SU-DHL-6 (cell line): ENCODE measurements at regions not wholly inside any gene's neighbourhood (a gene's known extent, or its start where the extent isn't known, plus 50 kb on each side); places are given as distances from the start of the nearest gene placed in this dataset.

Source experiments
- H2AFZ ChIP-seq: fragments of 200-600 bp; sonication (generic); 2 replicates; pipeline ENCODE4 v1.6.1; 2014; ENCODE audit warnings: low read depth, mild to moderate bottlenecking, moderate library complexity, mixed read lengths, antibody characterized with exemption, low read length; ENCODE audit not compliant: severe bottlenecking
- H3F3A ChIP-seq: fragments of 200-600 bp; shearing (Covaris generic); 2 replicates; pipeline ENCODE4 v1.6.0; 2016; ENCODE audit warnings: antibody characterized with exemption, mild to moderate bottlenecking; ENCODE audit not compliant: insufficient read depth
- H3K27ac ChIP-seq: fragments of 200-600 bp; sonication (generic); 2 replicates; pipeline ENCODE4 v1.5.1; 2016; ENCODE audit warnings: low read depth, mild to moderate bottlenecking, low read length, moderate library complexity, mixed read lengths
- H3K27me3 ChIP-seq: fragments of 200-600 bp; sonication (generic), shearing (Covaris generic); 2 replicates; pipeline ENCODE4 v1.6.0; 2014; ENCODE audit warnings: mild to moderate bottlenecking, low read length
- H3K36me3 ChIP-seq: fragments of 200-600 bp; sonication (generic); 2 replicates; pipeline ENCODE4 v1.6.1; 2014; ENCODE audit warnings: mild to moderate bottlenecking, low read length, mixed read lengths
- H3K4me2 ChIP-seq: fragments of 300-600, 200-600 bp; shearing (Covaris generic), sonication (generic); 2 replicates; pipeline ENCODE4 v1.6.0; 2014; ENCODE audit warnings: low read length, low read depth, mild to moderate bottlenecking; ENCODE audit not compliant: poor library complexity, severe bottlenecking
- H3K4me3 ChIP-seq: fragments of 200-600 bp; sonication (generic); 2 replicates; pipeline ENCODE4 v1.5.1; 2014; ENCODE audit warnings: antibody characterized with exemption, low read length, mild to moderate bottlenecking, mixed read lengths; ENCODE audit not compliant: insufficient read depth, poor library complexity, severe bottlenecking
- H3K79me2 ChIP-seq: fragments of 200-600 bp; sonication (generic); 2 replicates; pipeline ENCODE4 v1.6.1; 2014; ENCODE audit warnings: mild to moderate bottlenecking, low read length, moderate library complexity; ENCODE audit not compliant: insufficient read depth
- H3K9ac ChIP-seq: fragments of 200-600 bp; sonication (generic); 2 replicates; pipeline ENCODE4 v1.7.0; 2014; ENCODE audit warnings: mild to moderate bottlenecking, low read length
- H3K9me2 ChIP-seq: fragments of 200-600 bp; sonication (generic); replicated peaks from 2 replicates; pipeline ENCODE4 v1.6.1; 2014; ENCODE audit warnings: low read length; ENCODE audit not compliant: insufficient read depth
- H3K9me3 ChIP-seq: fragments of 200-600 bp; sonication (generic); 2 replicates; pipeline ENCODE4 v1.6.1; 2014; ENCODE audit warnings: low read length, mixed read lengths; ENCODE audit not compliant: insufficient read depth
- H4K20me1 ChIP-seq: fragments of 200-600 bp; sonication (generic); 2 replicates; pipeline ENCODE4 v1.6.1; 2014; ENCODE audit warnings: low read depth, mild to moderate bottlenecking, antibody characterized with exemption, low read length, moderate library complexity, mixed read lengths
- CTCF ChIP-seq: fragments of 200-600 bp; sonication (generic); IDR thresholded peaks from one replicate; pipeline ENCODE4 v1.5.1; 2017; ENCODE audit warnings: antibody characterized with exemption, mild to moderate bottlenecking, low read length, moderate library complexity; ENCODE audit not compliant: insufficient read depth, poor library complexity, severe bottlenecking
- EZH2phosphoT487 ChIP-seq: fragments of 200-600 bp; sonication (generic), shearing (Covaris generic); conservative IDR thresholded peaks from 2 replicates; pipeline ENCODE4 v1.6.1; 2018; ENCODE audit warnings: mild to moderate bottlenecking, antibody characterized with exemption, low read length, moderate library complexity, mixed read lengths

DNA sequence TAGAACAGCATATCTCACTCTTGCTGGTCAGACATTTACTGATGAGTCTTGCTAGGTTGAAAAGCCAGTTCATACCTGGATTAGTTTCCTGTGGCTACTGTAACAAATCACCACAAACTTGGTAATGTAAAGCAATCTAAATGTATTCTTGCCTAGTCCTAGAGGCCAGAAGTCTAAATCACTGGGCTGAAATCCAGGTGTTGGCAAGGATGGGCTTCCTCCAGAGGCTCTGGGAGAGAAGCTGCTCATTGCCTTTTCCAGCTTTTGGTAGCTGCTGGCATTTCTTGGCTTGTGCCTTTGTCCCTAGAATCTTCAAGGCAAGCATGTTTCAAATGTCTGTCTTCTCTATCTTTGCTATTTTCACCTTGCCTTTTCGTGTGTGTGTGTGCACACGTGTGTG lies 62.3 kb upstream of the MAP4K3 start:
- Histone ChIP-seq H3K79me2 (no peaks in the 10 kb centered on the region), H3K27ac (no peak overlapping the region), H3K9ac (no peak overlapping the region), H3F3A (no peaks in the 10 kb centered on the region), H3K9me2 (no peaks in the 10 kb centered on the region), H3K36me3 (no peaks in the 10 kb centered on the region), H3K27me3 (no peaks in the 10 kb centered on the region), H3K9me3 (no peaks in the 10 kb centered on the region), H3K4me3 (no peak overlapping the region), H3K4me2 (no peak overlapping the region), H2AFZ (no peak overlapping the region), H4K20me1 (no peaks in the 10 kb centered on the region)
- no peak for TF ChIP-seq CTCF
- no peak for TF ChIP-seq EZH2phosphoT487

GRCh38 chr2:39501412-39501811 lies 64.3 kb upstream of the MAP4K3 start:
- Histone ChIP-seq H3K9me3 (no peaks in the 10 kb centered on the region), H3K9me2 (no peaks in the 10 kb centered on the region), H3K4me2 (no peak overlapping the region), H3K4me3 (no peak overlapping the region), H4K20me1 (no peaks in the 10 kb centered on the region), H3K27ac (no peak overlapping the region), H3F3A (no peaks in the 10 kb centered on the region), H3K27me3 (no peaks in the 10 kb centered on the region), H2AFZ (no peak overlapping the region), H3K36me3 (no peaks in the 10 kb centered on the region), H3K9ac (no peak overlapping the region), H3K79me2 (no peaks in the 10 kb centered on the region)
- TF ChIP-seq EZH2phosphoT487 (no peak), CTCF (no peak)

GRCh38 chr2:39503277-39503676 lies 66.2 kb upstream of the MAP4K3 start:
- H3K79me2 ChIP-seq: no peaks in the 10 kb centered on the region

More at GRCh38 chr2:39503277-39503676, 66.2 kb upstream of the MAP4K3 start:
- Histone ChIP-seq H3K4me3 (no peak overlapping the region), H3F3A (no peaks in the 10 kb centered on the region), H3K9ac (no peak overlapping the region), H4K20me1 (no peaks in the 10 kb centered on the region), H3K27ac (no peak overlapping the region), H3K9me3 (no peaks in the 10 kb centered on the region), H3K4me2 (no peak overlapping the region), H2AFZ (no peak overlapping the region), H3K36me3 (no peaks in the 10 kb centered on the region), H3K9me2 (no peaks in the 10 kb centered on the region), H3K27me3 (no peaks in the 10 kb centered on the region)
- no peak for TF ChIP-seq CTCF
- TF ChIP-seq EZH2phosphoT487: no peak
